HCT116 (cell line): ENCODE measurements at regions not wholly inside any gene's neighbourhood (a gene's known extent, or its start where the extent isn't known, plus 50 kb on each side); places are given as distances from the start of the nearest gene placed in this dataset.

Experiments used
- ATAC-seq: fragments of 200-7000 bp; cut with Tn5 transposase; 2 replicates; pipeline ENCODE4 v1.9.1; 2020; ENCODE audit warnings: mild to moderate bottlenecking, moderate library complexity
- BruUV-seq: library from RNA; stranded (reverse); fragments of 400-500 nt; replicated peaks from 2 replicates; lab custom pipeline; 2021; lab: Mats Ljungman, UMichigan
- CTCF ChIA-PET: fragments of 300-600 bp; sonication (Branson Sonifier 250); formaldehyde crosslinking; loops from one replicate; lab custom pipeline; 2021; ENCODE audit warnings: antibody characterized with exemption; lab: Charles Lee
- POLR2A ChIA-PET: fragments of 300-600, 350-600 bp; sonication (Branson Sonifier 250); formaldehyde crosslinking; loops from one replicate; lab custom pipeline; 2021; ENCODE audit warnings: antibody characterized with exemption; lab: Charles Lee
- RAD21 ChIA-PET, 2 experiments: fragments of 300-600 bp; sonication (Branson Sonifier 250); formaldehyde crosslinking; loops; one replicate each; lab custom pipeline; 2023; ENCODE audit warnings: low total read pairs in 2 of 2; ENCODE audit not compliant: uncharacterized antibody in 2 of 2, unreplicated experiment in 2 of 2, low non-redundant PET in 1 of 2; lab: Charles Lee
- DNase-seq: peaks from one replicate; pipeline ENCODE4 v3.0.0-alpha.2; 2010; ENCODE audit warnings: low read depth, low spot score
- H2AFZ ChIP-seq: fragments of 200-600 bp; shearing (Covaris generic), sonication (generic); 2 replicates; pipeline ENCODE4 v1.6.1; 2017; ENCODE audit warnings: low read depth, mixed run types, mixed read lengths, antibody characterized with exemption, low read length; ENCODE audit not compliant: poor library complexity, severe bottlenecking
- H3K27ac ChIP-seq: 2 replicates; pipeline ENCODE4 v1.5.1; 2012; ENCODE audit warnings: low read depth, low read length
- H3K27me3 ChIP-seq: fragments of 200-600 bp; sonication (generic); 2 replicates; pipeline ENCODE4 v1.6.1; 2016; ENCODE audit warnings: mixed run types, low read length, mixed read lengths; ENCODE audit not compliant: insufficient read depth
- H3K36me3 ChIP-seq, 2 experiments: fragments of 200-500 bp in 1 of 2; fragments of 200-600 bp in 1 of 2; sonication (Bioruptor generic) in 1 of 2; sonication (generic) in 1 of 2; 2 replicates each; pipeline versions ENCODE4 v1.5.1 to v1.6.1; 2014 to 2016; ENCODE audit warnings: low read length in 2 of 2, inconsistent platforms in 1 of 2, mixed read lengths in 1 of 2, mixed run types in 1 of 2; ENCODE audit not compliant: insufficient read depth in 2 of 2, control insufficient read depth in 1 of 2
- H3K4me1 ChIP-seq, 2 experiments: fragments of 200-600 bp in 1 of 2; sonication (generic) in 1 of 2; 2 replicates each; pipeline versions ENCODE4 v1.5.1 to v1.6.1; 2012 to 2017; ENCODE audit warnings: low read length in 2 of 2, inconsistent platforms in 1 of 2, mild to moderate bottlenecking in 1 of 2, mixed read lengths in 1 of 2, mixed run types in 1 of 2, moderate library complexity in 1 of 2; ENCODE audit not compliant: insufficient read depth in 2 of 2, control insufficient read depth in 1 of 2
- H3K4me2 ChIP-seq: fragments of 200-600 bp; sonication (generic); 2 replicates; pipeline ENCODE4 v1.6.1; 2017; ENCODE audit warnings: mixed run types, low read length, mixed read lengths
- H3K4me3 ChIP-seq, 2 experiments: fragments of 200-600 bp in 1 of 2; sonication (generic) in 1 of 2; replicated peaks in 1 of 2; 2 replicates each; pipeline ENCODE4 v1.5.1; 2011 to 2016; ENCODE audit warnings: low read length in 2 of 2, control low read depth in 1 of 2, low read depth in 1 of 2, mild to moderate bottlenecking in 1 of 2, mixed read lengths in 1 of 2, mixed run types in 1 of 2
- H3K79me2 ChIP-seq: fragments of 200-600 bp; sonication (generic); 2 replicates; pipeline ENCODE4 v1.6.1; 2017; ENCODE audit warnings: mild to moderate bottlenecking, mixed run types, low read length, moderate library complexity, mixed read lengths; ENCODE audit not compliant: insufficient read depth
- H3K9ac ChIP-seq: fragments of 200-600 bp; sonication (generic); 2 replicates; pipeline ENCODE4 v1.6.1; 2016; ENCODE audit warnings: low read length, mixed read lengths
- H3K9me2 ChIP-seq: fragments of 200-600 bp; sonication (generic), shearing (Covaris generic); 2 replicates; pipeline ENCODE4 v1.6.1; 2017; ENCODE audit warnings: mixed run types, mild to moderate bottlenecking, moderate library complexity; ENCODE audit not compliant: insufficient read depth
- H3K9me3 ChIP-seq, 2 experiments: fragments of 200-500 bp in 1 of 2; fragments of 200-600 bp in 1 of 2; sonication (Bioruptor generic) in 1 of 2; sonication (generic) in 1 of 2; 2 replicates each; pipeline ENCODE4 v1.6.1; 2014 to 2017; ENCODE audit warnings: low read length in 2 of 2, mixed read lengths in 2 of 2, inconsistent platforms in 1 of 2, low read depth in 1 of 2, mild to moderate bottlenecking in 1 of 2, mixed run types in 1 of 2, moderate library complexity in 1 of 2; ENCODE audit not compliant: control insufficient read depth in 1 of 2, insufficient read depth in 1 of 2
- H4K20me1 ChIP-seq: fragments of 200-600 bp; sonication (generic), shearing (Covaris generic); 2 replicates; pipeline ENCODE4 v1.6.1; 2017; ENCODE audit warnings: mixed run types, mild to moderate bottlenecking, moderate library complexity; ENCODE audit not compliant: insufficient read depth
- CBX3 ChIP-seq: IDR thresholded peaks from 2 replicates; pipeline ENCODE4 v1.6.1; 2012; ENCODE audit warnings: low read depth
- CEBPB ChIP-seq: IDR thresholded peaks from 2 replicates; pipeline ENCODE4 v1.6.1; 2012; ENCODE audit warnings: low read depth
- ELF1 ChIP-seq: IDR thresholded peaks from 2 replicates; pipeline ENCODE4 v1.6.1; 2012; ENCODE audit warnings: low read depth, borderline replicate concordance
- EZH2 ChIP-seq: fragments of 200-600 bp; sonication (generic); IDR thresholded peaks from 2 replicates; pipeline ENCODE4 v1.6.1; 2017; ENCODE audit warnings: antibody characterized with exemption, mixed run types
- FOSL1 ChIP-seq: IDR thresholded peaks from 2 replicates; pipeline ENCODE4 v1.6.1; 2012; ENCODE audit warnings: low read depth
- RAD21 ChIP-seq: IDR thresholded peaks from 2 replicates; pipeline ENCODE4 v1.6.1; 2012; ENCODE audit warnings: low read depth, mild to moderate bottlenecking
- SRF ChIP-seq: IDR thresholded peaks from 2 replicates; pipeline ENCODE4 v1.6.1; 2012; ENCODE audit warnings: low read depth
- TCF7L2 ChIP-seq: IDR thresholded peaks from 2 replicates; pipeline ENCODE4 v1.7.0; 2011; ENCODE audit warnings: borderline replicate concordance, inconsistent platforms; ENCODE audit not compliant: insufficient read depth, insufficient read length; ENCODE audit errors: extremely low read depth
- ZFX ChIP-seq: fragments of 450-650 bp; IDR thresholded peaks from 2 replicates; pipeline ENCODE4 v1.6.1; 2017
- intact Hi-C: fragments of 100-400 bp; cut with micrococcal nuclease; formaldehyde crosslinking; loops from 2 replicates; pipeline ENCODE4 v1.10.0; 2022
- TF ChIP-seq, protein P1 (sequence below): IDR thresholded peaks from 2 replicates; pipeline ENCODE4 v1.6.1; 2012
- TF ChIP-seq, protein P2 (sequence below), 3 experiments: fragments of 200-600 bp in 1 of 3; sonication (generic) in 1 of 3; IDR thresholded peaks in 2 of 3; conservative IDR thresholded peaks in 1 of 3; 2 replicates each; pipeline ENCODE4 v1.5.1; 2012 to 2017; ENCODE audit warnings: low read depth in 2 of 3, low read length in 2 of 3, antibody characterized with exemption in 1 of 3, borderline replicate concordance in 1 of 3, control low read depth in 1 of 3, mild to moderate bottlenecking in 1 of 3, mixed read lengths in 1 of 3, mixed run types in 1 of 3, moderate library complexity in 1 of 3; ENCODE audit not compliant: insufficient read depth in 1 of 3

DNA sequence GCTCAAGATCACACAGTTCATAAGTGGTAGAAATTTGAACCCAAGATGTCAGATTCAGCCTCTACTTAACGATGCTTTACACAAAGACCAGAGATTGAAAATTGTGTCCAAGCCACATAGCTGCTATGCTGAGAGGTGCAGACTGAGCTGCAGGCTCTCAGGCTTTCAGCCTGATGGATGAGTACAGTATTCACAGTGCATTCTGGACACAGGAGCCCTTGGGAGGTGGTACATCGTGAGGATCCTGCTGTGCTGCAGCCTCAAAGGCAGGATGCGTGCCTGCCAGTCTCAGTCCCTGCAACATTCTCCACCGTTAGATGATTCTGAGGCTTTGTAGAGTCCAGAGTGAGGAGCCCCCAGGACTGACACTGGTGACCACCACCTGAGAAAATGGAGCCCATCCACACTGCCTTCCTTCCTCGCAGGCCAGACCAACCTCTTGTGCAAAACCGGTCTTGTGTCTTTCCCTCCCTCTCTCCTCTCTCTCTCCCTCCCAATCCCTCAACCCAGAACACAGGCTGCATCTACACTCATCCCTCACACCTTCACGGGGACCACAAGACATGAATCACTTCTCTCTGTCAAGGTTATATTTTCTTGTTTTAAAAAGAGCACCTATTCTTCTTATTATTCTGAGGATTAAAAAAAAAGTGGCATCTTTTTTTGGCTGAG, 203.4 kb upstream of the ZNF507 start:
- ATAC-seq (no peak), DNase-seq (no peak)
- no peak overlapping the region for H3K9ac ChIP-seq
- no peak overlapping the region for H3K4me2 ChIP-seq
- ChIA-PET POLR2A (no interaction called here), CTCF (no interaction called here), RAD21 (no interaction called here)
- H3K9me2 ChIP-seq, result no peaks in the 10 kb centered on the region
- no peak overlapping the region for H2AFZ ChIP-seq
- no peaks in the 10 kb centered on the region for H3K4me1 ChIP-seq
- no peaks in the 10 kb centered on the region for H3K27me3 ChIP-seq
- TF ChIP-seq ZFX (no peak), TCF7L2 (no peak), SRF (no peak)
- TF ChIP-seq, protein P1, sequence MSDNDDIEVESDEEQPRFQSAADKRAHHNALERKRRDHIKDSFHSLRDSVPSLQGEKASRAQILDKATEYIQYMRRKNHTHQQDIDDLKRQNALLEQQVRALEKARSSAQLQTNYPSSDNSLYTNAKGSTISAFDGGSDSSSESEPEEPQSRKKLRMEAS, result no peak
- no peak overlapping the region for H3K27ac ChIP-seq
- no peaks in the 10 kb centered on the region for H3K79me2 ChIP-seq
- H3K4me3 ChIP-seq, result no peak overlapping the region
- BruUV-seq, result no TSS peak
- peaks cover 0 to 4% of the 10 kb centered on the region in 2 experiments; a peak in 1 of 4 replicates for H3K9me3 ChIP-seq
- intact Hi-C loops, result no loop called here
- no peaks in the 10 kb centered on the region for H3K36me3 ChIP-seq
- H4K20me1 ChIP-seq, result no peaks in the 10 kb centered on the region

DNA sequence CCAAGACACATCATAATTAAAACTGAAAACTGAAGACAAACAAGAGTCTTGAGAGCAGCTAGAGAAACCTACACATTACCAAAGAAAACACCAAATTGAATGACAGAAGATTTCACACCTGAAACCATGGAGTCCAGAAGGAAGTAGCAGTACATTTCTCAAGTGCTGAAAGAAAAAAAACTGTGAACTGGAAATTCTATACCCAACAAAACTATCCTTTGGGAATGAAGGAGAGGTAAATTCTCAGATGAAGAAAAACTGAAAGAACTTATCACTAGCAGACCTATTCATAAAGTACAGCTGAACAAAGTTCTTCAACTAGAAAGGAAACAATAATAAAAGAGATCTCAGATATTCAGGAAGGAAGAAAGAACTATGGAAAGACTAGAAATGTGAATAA, 198.7 kb upstream of the ZNF507 start:
- Histone ChIP-seq H4K20me1 (no peaks in the 10 kb centered on the region), H3K36me3 (no peaks in the 10 kb centered on the region), H3K4me3 (no peak overlapping the region), H3K9me2 (no peaks in the 10 kb centered on the region), H2AFZ (no peak overlapping the region), H3K4me1 (no peaks in the 10 kb centered on the region), H3K79me2 (no peaks in the 10 kb centered on the region), H3K4me2 (no peak overlapping the region), H3K9ac (no peak overlapping the region), H3K9me3 (peaks cover 0 to 4% of the 10 kb centered on the region in 2 experiments; a peak in 1 of 4 replicates), H3K27me3 (no peaks in the 10 kb centered on the region), H3K27ac (no peak overlapping the region)
- DNase-seq (no peak), ATAC-seq (no peak)
- ChIA-PET RAD21 (no interaction called here), CTCF (no interaction called here), POLR2A (no interaction called here)
- no TSS peak for BruUV-seq
- no peak for TF ChIP-seq ELF1
- TF ChIP-seq, protein P2, sequence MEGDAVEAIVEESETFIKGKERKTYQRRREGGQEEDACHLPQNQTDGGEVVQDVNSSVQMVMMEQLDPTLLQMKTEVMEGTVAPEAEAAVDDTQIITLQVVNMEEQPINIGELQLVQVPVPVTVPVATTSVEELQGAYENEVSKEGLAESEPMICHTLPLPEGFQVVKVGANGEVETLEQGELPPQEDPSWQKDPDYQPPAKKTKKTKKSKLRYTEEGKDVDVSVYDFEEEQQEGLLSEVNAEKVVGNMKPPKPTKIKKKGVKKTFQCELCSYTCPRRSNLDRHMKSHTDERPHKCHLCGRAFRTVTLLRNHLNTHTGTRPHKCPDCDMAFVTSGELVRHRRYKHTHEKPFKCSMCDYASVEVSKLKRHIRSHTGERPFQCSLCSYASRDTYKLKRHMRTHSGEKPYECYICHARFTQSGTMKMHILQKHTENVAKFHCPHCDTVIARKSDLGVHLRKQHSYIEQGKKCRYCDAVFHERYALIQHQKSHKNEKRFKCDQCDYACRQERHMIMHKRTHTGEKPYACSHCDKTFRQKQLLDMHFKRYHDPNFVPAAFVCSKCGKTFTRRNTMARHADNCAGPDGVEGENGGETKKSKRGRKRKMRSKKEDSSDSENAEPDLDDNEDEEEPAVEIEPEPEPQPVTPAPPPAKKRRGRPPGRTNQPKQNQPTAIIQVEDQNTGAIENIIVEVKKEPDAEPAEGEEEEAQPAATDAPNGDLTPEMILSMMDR (IDR thresholded peaks at IDR 0.05 in 2 of 3, conservative IDR thresholded peaks at IDR 0.05 in 1 of 3; ENCODE audit: borderline replicate concordance in 1 of 3, insufficient read depth in 1 of 3, low read depth in 2 of 3, low read length in 2 of 3), result no peak
- no peak for TF ChIP-seq CBX3
- no peak for TF ChIP-seq CEBPB
- no peak for TF ChIP-seq FOSL1
- no peak for TF ChIP-seq RAD21
- no peak for TF ChIP-seq TCF7L2
- TF ChIP-seq ZFX, result no peak
- no peak for TF ChIP-seq EZH2
- intact Hi-C loops, result no loop called here
